Ammon's horn (tissue), 1 donor: ENCODE measurements at regions not wholly inside any gene's neighbourhood (a gene's known extent, or its start where the extent isn't known, plus 50 kb on each side); places are given as distances from the start of the nearest gene placed in this dataset.

Experiments
- DNase-seq: peaks from one replicate; pipeline ENCODE4 v3.0.0-alpha.2; 2016; ENCODE audit warnings: low spot score

DNA sequence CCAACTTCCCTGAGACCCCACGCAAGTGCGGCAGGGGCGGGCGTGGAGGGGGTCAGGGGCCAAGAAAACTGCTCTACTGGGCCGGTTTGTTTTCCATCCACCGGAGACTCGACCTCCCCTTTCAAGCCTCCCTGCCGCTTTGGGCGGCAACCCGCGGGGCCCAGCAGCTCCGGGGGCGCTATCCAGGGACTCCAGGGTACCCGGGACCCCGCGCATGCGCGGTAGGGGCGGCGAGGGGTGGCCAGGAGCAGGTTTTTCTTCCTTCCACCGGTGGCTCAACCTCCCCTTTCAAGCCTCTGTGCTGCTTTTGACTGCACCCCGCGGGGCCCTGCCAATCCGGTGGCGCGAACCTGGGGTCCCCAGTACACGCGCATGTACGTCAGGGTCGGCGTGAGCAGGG is 323.5 kb downstream of the ALG10 start:
- DNase-seq: no peak

DNA sequence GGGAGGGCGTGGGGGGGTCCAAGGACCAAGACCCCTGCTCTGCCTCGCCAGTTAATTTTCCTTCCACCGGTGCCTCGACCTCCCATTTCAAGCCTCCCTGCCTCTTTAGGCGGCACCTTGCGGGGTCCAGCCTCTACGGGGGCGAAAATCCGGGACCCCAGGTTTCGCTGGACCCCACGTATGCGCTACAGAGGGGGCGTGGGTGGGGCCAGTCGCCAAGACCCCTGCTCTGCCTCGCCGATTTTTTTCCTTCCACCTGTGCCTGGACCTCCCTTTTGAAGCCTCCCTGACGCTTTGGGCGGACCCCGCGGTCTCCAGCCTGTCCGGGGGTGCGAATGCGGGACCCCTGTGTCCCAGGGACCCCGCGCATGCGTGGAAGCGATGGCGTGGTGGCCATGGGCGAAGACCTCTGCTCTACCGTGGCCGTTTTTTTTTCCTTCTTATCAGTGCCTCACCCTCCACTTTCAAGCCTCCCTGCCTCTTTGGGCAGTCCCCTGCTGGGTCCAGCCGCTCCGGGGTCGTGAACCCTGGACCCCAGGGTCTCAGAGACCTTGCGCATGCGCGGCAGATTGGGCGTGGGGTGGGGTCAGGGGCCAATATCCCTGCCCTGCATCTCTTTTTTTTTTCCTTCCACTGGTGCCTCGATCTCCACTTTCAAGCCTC is 324.2 kb downstream of the ALG10 start:
- no peak for DNase-seq

GRCh38 chr12:34347367-34347766 is 325.1 kb downstream of the ALG10 start:
- DNase-seq: no peak

DNA sequence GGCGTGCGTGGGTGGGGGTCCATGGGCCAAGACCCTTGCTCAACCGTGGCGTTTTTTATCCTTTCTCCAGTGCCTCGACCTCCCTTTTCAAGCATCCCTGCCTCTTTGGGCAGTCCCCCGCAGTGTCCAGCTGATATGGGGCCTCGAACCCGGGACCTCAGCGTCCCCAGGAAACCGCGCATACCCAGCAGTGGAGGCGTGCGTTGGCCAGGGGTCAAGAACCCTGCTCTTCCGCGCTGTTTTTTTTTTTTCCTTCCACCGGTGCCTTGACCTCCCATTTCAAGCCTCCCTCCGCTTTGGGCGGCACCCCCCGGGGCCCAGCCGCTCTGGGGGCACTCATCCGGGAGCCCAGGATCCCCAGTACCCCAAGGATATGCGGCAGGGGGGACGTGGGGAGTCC is 325.8 kb downstream of the ALG10 start:
- no peak for DNase-seq

DNA sequence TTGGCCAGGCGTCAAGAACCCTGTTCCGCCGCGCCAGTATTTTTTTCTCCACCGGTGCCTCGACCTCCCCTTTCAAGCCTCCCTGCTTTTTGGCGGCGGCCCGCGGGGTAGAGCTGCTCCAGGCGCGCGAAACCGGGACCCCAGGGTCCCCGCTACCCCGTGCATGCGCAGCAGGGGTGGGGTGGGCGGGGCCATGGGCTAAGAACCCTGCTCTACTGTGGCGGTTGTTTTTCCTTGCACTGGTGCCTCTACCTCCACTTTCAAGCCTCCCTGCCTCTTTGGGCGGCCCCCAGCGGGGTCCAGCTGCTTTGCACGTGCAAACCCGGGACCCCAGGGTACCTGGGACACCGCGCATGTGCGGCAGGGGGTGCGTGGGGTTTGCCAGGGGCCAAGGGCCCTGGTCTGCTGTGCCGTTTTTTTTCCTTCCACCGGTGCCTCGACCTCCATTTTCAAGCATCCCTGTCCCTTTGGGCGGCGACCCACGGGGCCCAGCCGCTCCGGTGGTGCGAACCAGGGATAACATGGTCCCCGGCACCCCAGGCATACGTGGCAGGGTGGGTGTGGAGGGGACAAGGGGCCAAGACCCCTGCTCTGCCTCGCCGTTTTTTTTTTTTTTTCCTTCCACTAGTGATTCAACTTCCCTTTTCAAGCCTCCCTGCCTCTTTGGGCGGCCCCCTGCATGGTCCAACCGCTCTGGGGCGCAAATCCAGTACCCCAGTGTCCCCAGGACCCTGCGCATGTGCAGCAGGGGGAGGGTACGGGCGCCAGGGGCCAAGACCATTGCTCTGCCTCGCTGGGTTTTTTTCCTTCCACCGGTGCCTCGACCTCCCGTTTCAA is 326.8 kb downstream of the ALG10 start:
- DNase-seq: no peak

DNA sequence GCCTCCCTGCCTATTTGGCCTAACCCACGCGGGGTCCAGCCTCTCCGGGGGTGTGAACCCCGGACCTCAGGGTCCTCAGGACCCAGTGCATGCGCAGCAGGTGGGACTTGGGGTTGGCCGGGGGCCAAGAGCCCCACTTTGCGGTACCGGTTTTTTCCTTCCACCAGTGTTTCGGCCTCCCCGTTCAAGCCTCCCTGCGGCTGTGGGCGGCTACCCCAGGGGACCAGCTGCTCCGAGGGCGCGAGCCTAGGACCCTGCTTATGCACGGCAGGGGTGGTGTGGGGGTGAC is 327.3 kb downstream of the ALG10 start:
- no peak for DNase-seq

GRCh38 chr12:34350092-34351041 is 328.1 kb downstream of the ALG10 start:
- DNase-seq: no peak

DNA sequence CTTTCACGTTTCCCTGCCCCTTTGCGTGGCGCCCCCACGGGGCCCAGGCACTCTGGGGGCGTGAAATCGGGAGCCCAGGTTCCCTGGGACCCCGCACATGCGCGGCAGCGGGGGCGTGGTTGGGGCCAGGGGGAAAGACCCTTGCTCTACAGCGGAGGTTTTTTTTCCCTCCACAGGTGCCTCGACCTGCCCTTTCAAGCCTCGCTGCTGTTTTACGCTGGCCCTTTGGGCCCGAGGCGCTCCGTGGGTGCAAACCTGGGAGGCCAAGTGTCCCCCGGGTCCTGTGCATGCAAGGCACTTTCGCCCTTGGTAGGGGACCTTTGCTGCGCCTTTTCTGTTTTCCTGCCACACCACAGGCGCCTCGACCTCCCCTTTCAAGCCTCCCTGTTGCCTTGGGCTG is 329.8 kb downstream of the ALG10 start:
- no peak for DNase-seq

- no peak for DNase-seq
These were observed 332.2 kb downstream of the ALG10 start for GRCh38 chr12:34354239-34355200.

DNA sequence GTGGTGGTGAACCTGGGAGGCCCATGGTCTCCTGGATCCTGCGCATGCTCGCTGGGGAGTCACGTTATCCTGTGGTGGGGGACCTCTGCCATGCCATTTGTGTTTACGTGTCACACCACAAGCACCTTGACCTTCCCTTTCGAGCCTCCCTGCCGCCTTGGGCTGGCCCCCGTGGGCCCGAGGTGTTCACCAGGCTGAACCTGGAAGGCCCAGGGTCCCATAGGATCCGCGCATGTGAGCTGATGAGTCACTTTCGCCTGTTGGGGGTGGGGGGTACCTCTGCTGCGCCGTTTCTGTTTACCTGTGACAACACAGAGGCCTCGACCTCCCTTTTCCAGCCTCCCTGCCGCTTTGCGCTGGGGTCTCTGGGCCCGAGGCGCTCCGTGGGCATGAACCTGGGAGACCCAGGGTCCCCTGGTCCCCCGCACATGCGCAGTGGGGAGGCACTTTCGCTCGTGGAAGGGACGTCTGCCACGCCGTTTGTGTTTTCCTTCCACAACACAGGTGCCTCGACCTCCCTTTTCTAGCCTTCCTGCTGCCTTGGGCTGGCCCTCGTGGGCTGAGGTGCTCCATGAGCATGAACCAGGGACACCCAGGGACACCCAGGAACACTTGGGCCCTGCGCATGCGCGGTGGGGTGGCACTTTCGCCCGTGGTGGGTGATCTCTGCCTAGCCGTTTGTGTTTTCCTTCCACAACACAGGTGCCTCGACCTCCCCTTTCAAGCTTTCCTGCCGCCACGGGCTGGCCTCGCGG is 334.1 kb downstream of the ALG10 start:
- no peak for DNase-seq

- DNase-seq: no peak
These were observed 335.5 kb downstream of the ALG10 start for GRCh38 chr12:34357791-34358190.

DNA sequence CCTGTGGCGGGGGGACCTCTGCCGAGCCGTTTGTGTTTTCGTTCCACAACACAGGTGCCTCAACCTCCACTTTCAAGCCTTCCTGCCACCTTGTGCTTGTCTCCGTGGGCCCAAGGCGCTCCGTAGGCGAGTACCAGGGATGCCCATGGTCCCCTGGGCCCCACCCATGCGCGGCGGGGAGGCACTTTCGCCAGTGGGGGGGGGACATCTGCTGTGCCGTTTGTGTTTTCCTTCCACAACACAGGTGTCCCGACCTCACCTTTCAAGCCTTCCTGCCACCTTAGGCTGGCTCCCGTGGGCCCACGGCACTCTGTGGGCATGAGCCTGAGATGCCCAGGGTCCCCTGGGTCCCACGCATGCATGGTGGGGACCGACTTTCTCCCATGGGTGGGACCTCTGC is 335.9 kb downstream of the ALG10 start:
- DNase-seq: no peak

GRCh38 chr12:34361721-34362316 is 339.5 kb downstream of the ALG10 start:
- DNase-seq: no peak

- DNase-seq: no peak
These were observed 340.9 kb downstream of the ALG10 start for GRCh38 chr12:34363050-34363673.

DNA sequence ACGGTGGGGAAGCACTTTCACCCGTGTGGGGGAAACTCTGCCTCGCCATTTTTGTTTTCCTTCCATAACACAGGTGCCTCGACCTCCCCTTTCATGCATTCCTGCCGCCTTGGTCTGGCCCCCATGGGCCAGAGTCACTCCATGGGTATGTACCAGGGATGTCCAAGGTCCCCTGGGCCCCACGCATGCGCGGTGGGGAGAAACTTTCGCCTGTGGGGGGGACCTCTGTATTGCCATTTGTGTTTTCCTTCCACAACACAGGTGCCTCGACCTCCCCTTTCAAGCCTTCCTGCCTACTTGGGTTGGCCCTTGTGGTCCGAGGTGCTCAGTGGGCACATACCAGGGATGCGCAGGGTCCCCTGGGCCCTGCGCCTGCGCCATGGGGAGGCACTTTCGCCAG is 345.8 kb downstream of the ALG10 start:
- DNase-seq: no peak

GRCh38 chr12:34371050-34371449 is 348.8 kb downstream of the ALG10 start:
- DNase-seq: no peak

- no peak for DNase-seq
These were observed 349.7 kb downstream of the ALG10 start for GRCh38 chr12:34372003-34372402.

DNA sequence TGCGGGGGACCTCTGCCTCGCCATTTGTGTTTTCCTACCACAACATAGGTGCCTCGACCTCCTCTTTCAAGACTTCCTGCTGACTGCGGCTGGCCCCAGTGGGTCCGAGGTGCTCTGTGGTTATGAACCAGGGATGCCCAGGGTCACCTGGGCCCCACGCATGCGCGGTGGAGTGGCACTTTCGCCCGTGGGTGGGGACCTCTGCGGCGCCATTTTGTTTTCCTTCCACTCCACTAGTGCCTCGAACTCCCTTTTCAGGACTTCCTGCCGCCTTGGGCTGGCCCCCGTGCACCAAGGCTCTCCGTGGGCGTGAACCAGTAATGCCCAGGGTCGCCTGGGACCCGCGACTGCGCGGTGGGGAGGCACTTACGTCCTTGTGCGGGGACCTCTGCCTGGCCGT is 351.6 kb downstream of the ALG10 start:
- DNase-seq: no peak

GRCh38 chr12:34376133-34376799 is 354.0 kb downstream of the ALG10 start:
- no peak for DNase-seq
